Gastrocnemius medialis (tissue), 4 donors: ENCODE measurements at regions not wholly inside any gene's neighbourhood (a gene's known extent, or its start where the extent isn't known, plus 50 kb on each side); places are given as distances from the start of the nearest gene placed in this dataset.

ENCODE experiments used
- ATAC-seq, 2 donors: fragments of 150-250 bp; one replicate each; pipeline ENCODE4 v1.9.1; 2016
- DNase-seq, 2 donors: peaks; one replicate each; pipeline ENCODE4 v3.0.0-alpha.2; 2019
- H3K27ac ChIP-seq, 4 donors: fragments of 200-600 bp; sonication (generic); 1 replicate in 1 of 4; 2 replicates in 3 of 4; pipeline ENCODE4 v1.5.1; 2016 to 2018; ENCODE audit warnings: mild to moderate bottlenecking in 2 of 4, moderate library complexity in 1 of 4
- H3K27me3 ChIP-seq, 3 donors: fragments of 200-600 bp; sonication (generic) in 2 of 3; 1 replicate in 1 of 3; 2 replicates in 2 of 3; pipeline versions ENCODE4 v1.5.1 to v1.6.0; 2016 to 2019; ENCODE audit warnings: mild to moderate bottlenecking in 1 of 3, moderate library complexity in 1 of 3
- H3K36me3 ChIP-seq, 2 donors: fragments of 200-600 bp; sonication (generic) in 1 of 2; one replicate each; pipeline ENCODE4 v1.5.1; 2017 to 2018
- H3K4me1 ChIP-seq, 2 donors: fragments of 200-600 bp; sonication (generic) in 1 of 2; one replicate each; pipeline ENCODE4 v1.5.1; 2016 to 2017; ENCODE audit warnings: mild to moderate bottlenecking in 2 of 2
- H3K4me3 ChIP-seq, 4 donors: fragments of 200-600 bp; sonication (generic) in 3 of 4; 1 replicate in 1 of 4; 2 replicates in 3 of 4; pipeline ENCODE4 v1.5.1; 2016 to 2019; ENCODE audit warnings: mild to moderate bottlenecking in 2 of 4
- H3K9me3 ChIP-seq, 3 donors: fragments of 200-600 bp; sonication (generic) in 2 of 3; 1 replicate in 1 of 3; 2 replicates in 2 of 3; pipeline ENCODE4 v1.5.1; 2016 to 2019
- POLR2A ChIP-seq, 2 donors: fragments of 450-650 bp; IDR thresholded peaks; one replicate each; pipeline ENCODE4 v1.6.1; 2017; ENCODE audit warnings: antibody characterized with exemption in 2 of 2, mild to moderate bottlenecking in 2 of 2, moderate library complexity in 2 of 2
- in situ Hi-C, 4 donors: fragments of 200-750 bp; cut with MboI; loops; one replicate each; pipeline versions ENCODE4 v1.15.0 to v1.8.0; 2017; ENCODE audit warnings: low sequenced_read_pairs in 4 of 4
- intact Hi-C: fragments of 100-400 bp; cut with DNase I; formaldehyde crosslinking; loops from one replicate; pipeline ENCODE4 v1.15.1; 2023; ENCODE audit warnings: low total_unique reads
- TF ChIP-seq, protein P1 (sequence below), 5 experiments: fragments of 450-650 bp in 3 of 5; fragments of 200-600 bp in 2 of 5; sonication (generic) in 2 of 5; IDR thresholded peaks in 4 of 5; conservative IDR thresholded peaks in 1 of 5; 1 replicate in 4 of 5; 2 replicates in 1 of 5; pipeline ENCODE4 v1.5.1; 2016 to 2019; ENCODE audit warnings: antibody characterized with exemption in 5 of 5, mild to moderate bottlenecking in 3 of 5, moderate library complexity in 3 of 5

DNA sequence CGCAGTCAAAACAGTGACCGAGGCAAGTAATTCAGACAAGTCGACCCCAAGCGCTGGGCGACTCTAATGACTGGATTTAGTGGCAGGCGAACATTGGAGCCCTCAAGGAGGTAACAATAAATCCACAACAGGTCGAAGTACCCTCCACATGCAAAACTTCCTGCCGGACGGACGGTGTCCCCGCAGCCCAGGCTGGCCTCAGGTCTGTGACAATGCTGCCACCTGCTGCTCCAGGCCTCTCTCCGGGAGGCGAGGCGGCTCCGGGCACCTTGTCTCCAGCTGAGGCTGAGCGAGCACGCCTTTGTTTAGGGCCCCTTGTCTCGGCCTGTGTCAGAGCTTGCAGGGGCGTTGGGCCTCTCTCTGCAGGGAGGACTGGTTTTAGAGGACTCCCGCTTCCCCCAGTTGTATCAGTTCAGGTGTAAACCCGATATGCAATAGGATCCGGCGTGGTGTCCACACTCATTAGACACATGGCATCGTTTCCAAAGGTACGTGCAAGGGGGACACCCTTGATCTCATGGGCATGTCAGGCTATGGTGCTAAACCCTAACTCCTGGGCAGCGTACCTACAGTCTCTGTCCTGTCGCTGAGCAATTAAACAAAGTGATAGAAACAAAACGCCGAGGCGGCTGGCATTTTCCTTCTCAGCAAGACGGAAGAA lies 628.0 kb upstream of the ADAMTS16 start:
- Histone ChIP-seq H3K9me3 (no peaks in the 10 kb centered on the region), H3K36me3 (no peaks in the 10 kb centered on the region), H3K27ac (no peak overlapping the region), H3K4me1 (no peaks in the 10 kb centered on the region), H3K4me3 (no peak overlapping the region), H3K27me3 (no peaks in the 10 kb centered on the region)
- ATAC-seq, result no peak
- no peak for TF ChIP-seq POLR2A (IDR thresholded peaks at IDR 0.05)
- TF ChIP-seq, protein P1, sequence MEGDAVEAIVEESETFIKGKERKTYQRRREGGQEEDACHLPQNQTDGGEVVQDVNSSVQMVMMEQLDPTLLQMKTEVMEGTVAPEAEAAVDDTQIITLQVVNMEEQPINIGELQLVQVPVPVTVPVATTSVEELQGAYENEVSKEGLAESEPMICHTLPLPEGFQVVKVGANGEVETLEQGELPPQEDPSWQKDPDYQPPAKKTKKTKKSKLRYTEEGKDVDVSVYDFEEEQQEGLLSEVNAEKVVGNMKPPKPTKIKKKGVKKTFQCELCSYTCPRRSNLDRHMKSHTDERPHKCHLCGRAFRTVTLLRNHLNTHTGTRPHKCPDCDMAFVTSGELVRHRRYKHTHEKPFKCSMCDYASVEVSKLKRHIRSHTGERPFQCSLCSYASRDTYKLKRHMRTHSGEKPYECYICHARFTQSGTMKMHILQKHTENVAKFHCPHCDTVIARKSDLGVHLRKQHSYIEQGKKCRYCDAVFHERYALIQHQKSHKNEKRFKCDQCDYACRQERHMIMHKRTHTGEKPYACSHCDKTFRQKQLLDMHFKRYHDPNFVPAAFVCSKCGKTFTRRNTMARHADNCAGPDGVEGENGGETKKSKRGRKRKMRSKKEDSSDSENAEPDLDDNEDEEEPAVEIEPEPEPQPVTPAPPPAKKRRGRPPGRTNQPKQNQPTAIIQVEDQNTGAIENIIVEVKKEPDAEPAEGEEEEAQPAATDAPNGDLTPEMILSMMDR (IDR thresholded peaks at IDR 0.05 in 4 of 5, conservative IDR thresholded peaks at IDR 0.05 in 1 of 5), result peak in 1 of 5 experiments; percentile 24
- in situ Hi-C loops, result no loop called here
- no peak for DNase-seq
- intact Hi-C loops, result no loop called here

DNA sequence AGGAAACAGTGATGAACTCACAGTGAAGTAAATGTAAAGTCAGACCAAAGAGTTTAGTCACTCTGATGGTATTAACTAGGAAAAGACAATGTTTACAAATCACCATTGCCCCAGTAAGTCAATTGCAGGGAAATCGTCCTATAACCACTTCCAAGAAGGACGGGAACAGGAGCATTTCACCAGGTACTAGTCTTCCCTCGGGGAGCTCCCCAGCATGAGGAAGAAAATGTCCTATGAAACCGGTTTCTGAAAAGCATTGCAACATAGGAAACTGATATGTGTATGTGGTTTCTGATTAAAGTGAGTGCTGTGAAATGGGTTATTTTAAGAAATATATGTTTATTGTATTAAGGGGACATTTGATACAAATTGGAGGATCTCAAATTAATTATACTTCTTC lies 626.7 kb upstream of the ADAMTS16 start:
- in situ Hi-C loops, result no loop called here
- Histone ChIP-seq H3K27ac (no peak overlapping the region), H3K36me3 (no peaks in the 10 kb centered on the region), H3K27me3 (no peaks in the 10 kb centered on the region), H3K9me3 (no peaks in the 10 kb centered on the region), H3K4me3 (no peak overlapping the region), H3K4me1 (no peaks in the 10 kb centered on the region)
- DNase-seq (no peak), ATAC-seq (no peak)
- intact Hi-C loops, result no loop called here
- TF ChIP-seq, protein P1 (IDR thresholded peaks at IDR 0.05 in 4 of 5, conservative IDR thresholded peaks at IDR 0.05 in 1 of 5), result no peak
- no peak for TF ChIP-seq POLR2A (IDR thresholded peaks at IDR 0.05)

DNA sequence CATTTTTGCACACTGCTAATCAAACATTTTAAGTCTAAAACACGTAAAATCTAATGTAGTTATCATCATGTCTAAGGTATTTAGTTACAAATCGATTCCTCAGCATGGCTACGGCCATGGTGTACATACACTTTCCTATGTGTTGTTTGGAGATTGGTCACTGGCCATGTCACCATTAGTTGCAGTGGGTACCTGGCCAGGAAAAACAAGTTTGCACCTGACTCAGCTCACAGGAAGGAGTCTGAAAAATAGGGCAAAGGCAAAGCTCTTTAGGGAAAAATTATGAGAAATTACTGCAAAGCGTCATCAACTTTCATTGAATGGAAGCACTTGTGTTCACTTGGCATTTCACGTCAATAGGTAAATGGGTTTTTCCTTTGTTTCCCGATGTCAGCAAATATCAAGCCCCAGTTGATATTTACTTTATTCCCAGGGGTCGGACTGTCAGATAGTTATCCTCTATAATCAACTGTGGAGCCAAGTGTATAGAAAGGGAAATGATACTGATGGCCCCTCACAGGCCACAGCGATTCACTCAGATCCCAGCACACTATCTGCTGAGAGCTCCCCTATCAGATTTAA lies 626.0 kb upstream of the ADAMTS16 start:
- TF ChIP-seq, protein P1 (IDR thresholded peaks at IDR 0.05 in 4 of 5, conservative IDR thresholded peaks at IDR 0.05 in 1 of 5), result no peak
- no peak for TF ChIP-seq POLR2A (IDR thresholded peaks at IDR 0.05)
- intact Hi-C loops, result no loop called here
- Histone ChIP-seq H3K27me3 (no peaks in the 10 kb centered on the region), H3K4me1 (no peaks in the 10 kb centered on the region), H3K4me3 (no peak overlapping the region), H3K9me3 (no peaks in the 10 kb centered on the region), H3K27ac (no peak overlapping the region), H3K36me3 (no peaks in the 10 kb centered on the region)
- ATAC-seq (no peak), DNase-seq (no peak)
- in situ Hi-C loops, result no loop called here

DNA sequence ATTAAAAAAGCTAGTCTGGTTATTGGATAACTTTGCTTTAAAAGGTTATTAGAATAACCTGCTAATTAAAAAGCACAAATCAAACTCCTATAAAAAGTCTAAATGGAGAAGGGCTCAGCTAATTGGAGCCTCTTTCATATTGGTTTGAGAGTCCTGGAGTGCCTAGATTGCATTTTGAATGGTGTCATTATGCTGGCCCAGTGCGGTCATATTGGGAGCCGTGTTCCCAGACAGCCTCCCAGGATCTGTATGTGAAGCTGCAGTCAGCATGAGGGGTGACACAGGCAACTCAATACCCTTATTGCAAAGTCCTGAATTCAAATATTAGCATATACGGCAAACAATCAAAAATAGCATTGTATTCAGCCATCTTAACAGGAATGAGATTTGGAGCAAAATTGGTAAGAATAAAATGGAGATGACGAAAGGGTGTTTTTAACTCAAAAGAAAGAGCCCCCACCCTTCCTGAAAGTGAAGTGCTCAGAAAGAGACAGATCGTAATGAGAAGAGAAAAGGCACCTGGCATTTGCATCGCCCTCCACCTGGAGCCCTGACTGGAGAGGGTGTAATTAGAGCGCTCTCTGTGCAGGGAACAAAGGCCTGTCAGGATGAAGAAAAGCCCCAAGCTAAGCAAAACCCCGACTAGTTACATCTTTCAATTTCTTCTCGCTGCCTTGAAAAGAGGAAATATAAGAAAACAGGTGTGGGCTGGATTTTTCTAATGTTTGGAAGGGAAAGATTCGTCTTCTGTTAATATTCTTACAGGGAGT lies 621.0 kb upstream of the ADAMTS16 start:
- ATAC-seq (no peak), DNase-seq (no peak)
- intact Hi-C loops (no loop called here), in situ Hi-C loops (no loop called here)
- no peak overlapping the region for H3K4me3 ChIP-seq
- H3K36me3 ChIP-seq, result no peaks in the 10 kb centered on the region
- H3K4me1 ChIP-seq, result no peaks in the 10 kb centered on the region
- no peak for TF ChIP-seq POLR2A (IDR thresholded peaks at IDR 0.05)
- TF ChIP-seq, protein P1 (IDR thresholded peaks at IDR 0.05 in 4 of 5, conservative IDR thresholded peaks at IDR 0.05 in 1 of 5), result no peak
- H3K27me3 ChIP-seq, result no peaks in the 10 kb centered on the region
- no peaks in the 10 kb centered on the region for H3K9me3 ChIP-seq
- no peak overlapping the region for H3K27ac ChIP-seq
